HG02943 (cell line): ENCODE measurements at regions not wholly inside any gene's neighbourhood (a gene's known extent, or its start where the extent isn't known, plus 50 kb on each side); places are given as distances from the start of the nearest gene placed in this dataset.
A peak's percentile ranks its signal among the peaks of the same experiment; 100 is the strongest.

Experiments used
- ATAC-seq: cut with Tn5 transposase; IDR thresholded peaks from one replicate; pipeline ENCODE4 v1.9.1; 2021; ENCODE audit warnings: mild to moderate bottlenecking, low read depth, moderate library complexity; ENCODE audit not compliant: unreplicated experiment

GRCh38 chr9:84570482-84571154, 98.9 kb upstream of the NTRK2 start:
- ATAC-seq: no peak

- no peak for ATAC-seq
Observed at GRCh38 chr9:84573083-84573482, 96.4 kb upstream of the NTRK2 start.

GRCh38 chr9:84575705-84576104, 93.8 kb upstream of the NTRK2 start:
- no peak for ATAC-seq

GRCh38 chr9:84583866-84584265, 85.7 kb upstream of the NTRK2 start:
- ATAC-seq: no peak

GRCh38 chr9:84586662-84587061, 82.9 kb upstream of the NTRK2 start:
- no peak for ATAC-seq

GRCh38 chr9:84587153-84587552, 82.4 kb upstream of the NTRK2 start:
- no peak for ATAC-seq

GRCh38 chr9:84589542-84589941, 80.0 kb upstream of the NTRK2 start:
- ATAC-seq: no peak

- no peak for ATAC-seq
Observed at GRCh38 chr9:84590706-84591105, 78.8 kb upstream of the NTRK2 start.

GRCh38 chr9:84592918-84593317, 76.6 kb upstream of the NTRK2 start:
- ATAC-seq: no peak

GRCh38 chr9:84593352-84593751, 76.2 kb upstream of the NTRK2 start:
- no peak for ATAC-seq

GRCh38 chr9:84597131-84597530, 72.4 kb upstream of the NTRK2 start:
- ATAC-seq: peak; percentile 83

GRCh38 chr9:84598921-84599636, 70.5 kb upstream of the NTRK2 start:
- ATAC-seq: no peak

- no peak for ATAC-seq
Observed at GRCh38 chr9:84600739-84601138, 68.8 kb upstream of the NTRK2 start.

GRCh38 chr9:84604223-84604622, 65.3 kb upstream of the NTRK2 start:
- ATAC-seq: no peak

GRCh38 chr9:84609779-84610178, 59.8 kb upstream of the NTRK2 start:
- ATAC-seq: no peak

- ATAC-seq: no peak
Observed at GRCh38 chr9:84613431-84613830, 56.1 kb upstream of the NTRK2 start.

- ATAC-seq: no peak
Observed at GRCh38 chr9:84615544-84615943, 54.0 kb upstream of the NTRK2 start.

- ATAC-seq: no peak
Observed at GRCh38 chr9:84617411-84618029, 52.0 kb upstream of the NTRK2 start.
